HepG2 (cell line): ENCODE measurements at regions not wholly inside any gene's neighbourhood (a gene's known extent, or its start where the extent isn't known, plus 50 kb on each side); places are given as distances from the start of the nearest gene placed in this dataset.

Source experiments
- ATAC-seq: fragments of 200-7000 bp; cut with Tn5 transposase; 3 replicates; pipeline ENCODE4 v1.9.1; 2020; ENCODE audit warnings: mild to moderate bottlenecking, moderate library complexity
- BruUV-seq: library from RNA; stranded (reverse); fragments of 400-500 nt; replicated peaks from 2 replicates; lab custom pipeline; 2021; lab: Mats Ljungman, UMichigan
- CTCF ChIA-PET: fragments of 300-600 bp; formaldehyde crosslinking; extraction: SDS; loops from one replicate; lab custom pipeline; 2021; ENCODE audit warnings: low total read pairs, inconsistent platforms, low intra/inter-chr PET ratio; lab: Yijun Ruan, JAX
- POLR2A ChIA-PET: fragments of 350-600 bp; sonication (Branson Sonifier 250); formaldehyde crosslinking; loops from one replicate; lab custom pipeline; 2020; ENCODE audit warnings: antibody characterized with exemption, inconsistent platforms; lab: Yijun Ruan, JAX
- DNase-seq: peaks from one replicate; pipeline ENCODE4 v3.0.0-alpha.2; 2015; ENCODE audit warnings: low spot score
- FAIRE-seq: peaks from 3 replicates; lab custom pipeline; 2011; peaks lifted over from hg19 to GRCh38; lab: Jason Lieb, UNC
- H2AFZ ChIP-seq: one replicate; pipeline ENCODE4 v1.6.1; 2011; ENCODE audit warnings: low read length, inconsistent platforms
- H3K27ac ChIP-seq: fragments of 300-600 bp; 3 replicates; pipeline ENCODE4 v1.8.0; 2011; ENCODE audit warnings: mixed run types, mild to moderate bottlenecking, mixed read lengths, low read length, inconsistent platforms; ENCODE audit not compliant: insufficient read depth; ENCODE audit errors: extremely low read length
- H3K27me3 ChIP-seq, 2 experiments: fragments of 200-600 bp in 1 of 2; 2 replicates in 1 of 2; 3 replicates in 1 of 2; pipeline versions ENCODE4 v1.6.0 to v1.8.0; 2011; ENCODE audit warnings: low read length in 2 of 2, mild to moderate bottlenecking in 2 of 2, moderate library complexity in 2 of 2, inconsistent platforms in 1 of 2; ENCODE audit not compliant: insufficient read depth in 2 of 2, control insufficient read depth in 1 of 2
- H3K36me3 ChIP-seq, 2 experiments: fragments of 200-600 bp in 1 of 2; replicated peaks in 1 of 2; 2 replicates in 1 of 2; 3 replicates in 1 of 2; pipeline versions ENCODE4 v1.5.1 to v1.8.0; 2011; ENCODE audit warnings: low read length in 2 of 2, inconsistent platforms in 1 of 2; ENCODE audit not compliant: insufficient read depth in 2 of 2, control insufficient read depth in 1 of 2
- H3K4me1 ChIP-seq: 2 replicates; pipeline ENCODE4 v1.5.1; 2012; ENCODE audit warnings: low read length, inconsistent platforms; ENCODE audit not compliant: insufficient read depth
- H3K4me2 ChIP-seq: 2 replicates; pipeline ENCODE4 v1.6.0; 2011; ENCODE audit warnings: low read depth, low read length, inconsistent platforms
- H3K4me3 ChIP-seq, 3 experiments: fragments of 200-600 bp in 1 of 3; sonication (generic), shearing (Covaris generic) in 1 of 3; replicated peaks in 1 of 3; 2 replicates each; pipeline ENCODE4 v1.5.1; 2011 to 2016; ENCODE audit warnings: low read length in 3 of 3, inconsistent platforms in 2 of 3, low read depth in 2 of 3, mild to moderate bottlenecking in 2 of 3, control low read depth in 1 of 3, mixed read lengths in 1 of 3; ENCODE audit not compliant: insufficient read depth in 1 of 3
- H3K79me2 ChIP-seq: one replicate; pipeline ENCODE4 v1.6.1; 2011; ENCODE audit warnings: low read length, inconsistent platforms; ENCODE audit not compliant: insufficient read depth
- H3K9ac ChIP-seq: 2 replicates; pipeline ENCODE4 v1.6.0; 2011; ENCODE audit warnings: mild to moderate bottlenecking, low read depth, low read length, inconsistent platforms; ENCODE audit not compliant: insufficient read depth
- H3K9me3 ChIP-seq: 2 replicates; pipeline ENCODE4 v1.5.1; 2012; ENCODE audit warnings: mild to moderate bottlenecking, low read length
- H4K20me1 ChIP-seq: 2 replicates; pipeline ENCODE4 v1.6.0; 2011; ENCODE audit warnings: inconsistent platforms, mild to moderate bottlenecking, low read length, moderate library complexity; ENCODE audit not compliant: insufficient read depth
- BHLHE40 ChIP-seq: IDR thresholded peaks from 2 replicates; pipeline ENCODE4 v1.6.1; 2011; ENCODE audit warnings: low read length, improper control_type of control experiment
- E2F5 ChIP-seq: sonication (generic); formaldehyde crosslinking; conservative IDR thresholded peaks from 2 replicates; pipeline ENCODE4 v1.4.0; 2020; ENCODE audit warnings: missing genetic modification reagents
- GATAD2A ChIP-seq: IDR thresholded peaks from 2 replicates; pipeline ENCODE4 v1.6.1; 2016
- HIVEP1 ChIP-seq: sonication (generic); formaldehyde crosslinking; IDR thresholded peaks from 2 replicates; pipeline ENCODE4 v1.4.0; 2020; ENCODE audit warnings: mild to moderate bottlenecking, missing genetic modification reagents
- HNF4A ChIP-seq: sonication (generic); formaldehyde crosslinking; IDR thresholded peaks from 2 replicates; pipeline ENCODE4 v1.4.0; 2020; ENCODE audit warnings: missing genetic modification reagents
- JUND ChIP-seq: sonication (generic); formaldehyde crosslinking; IDR thresholded peaks from 2 replicates; pipeline ENCODE4 v1.8.0; 2022; ENCODE audit warnings: mild to moderate bottlenecking, missing genetic modification reagents
- KLF13 ChIP-seq: sonication (generic); formaldehyde crosslinking; IDR thresholded peaks from 2 replicates; pipeline ENCODE4 v1.4.0; 2020; ENCODE audit warnings: mild to moderate bottlenecking, missing genetic modification reagents
- MAF1 ChIP-seq: sonication (generic); formaldehyde crosslinking; IDR thresholded peaks from 2 replicates; pipeline ENCODE4 v1.5.0; 2020; ENCODE audit warnings: missing genetic modification reagents, borderline replicate concordance
- SMARCE1 ChIP-seq: fragments of 450-650 bp; IDR thresholded peaks from 2 replicates; pipeline ENCODE4 v1.6.1; 2017; ENCODE audit warnings: borderline replicate concordance
- SRY ChIP-seq: sonication (generic); formaldehyde crosslinking; IDR thresholded peaks from 2 replicates; pipeline ENCODE4 v1.8.0; 2022; ENCODE audit warnings: mild to moderate bottlenecking, missing genetic modification reagents
- ZBTB3 ChIP-seq: sonication (generic); formaldehyde crosslinking; IDR thresholded peaks from 2 replicates; pipeline ENCODE4 v1.4.0; 2020; ENCODE audit warnings: low read depth, mild to moderate bottlenecking, moderate library complexity, missing genetic modification reagents, borderline replicate concordance
- ZBTB38 ChIP-seq: sonication (generic); formaldehyde crosslinking; IDR thresholded peaks from 2 replicates; pipeline ENCODE4 v1.5.1; 2020; ENCODE audit warnings: mild to moderate bottlenecking, missing genetic modification reagents
- ZNF781 ChIP-seq: sonication (generic); formaldehyde crosslinking; IDR thresholded peaks from 2 replicates; pipeline ENCODE4 v1.5.1; 2020; ENCODE audit warnings: borderline replicate concordance, mild to moderate bottlenecking, missing genetic modification reagents; ENCODE audit errors: not compliant biosample characterization
- WGBS: methylation state at CpG from one replicate; pipeline ENCODE4 v1.1.6; 2017; ENCODE audit warnings: low lambda C conversion rate; 5-methylcytosine and 5-hydroxymethylcytosine counted together
- in situ Hi-C: cut with HindIII; loops from 2 replicates; pipeline ENCODE4 v1.10.0; 2017; ENCODE audit warnings: low pct_unique_long_range_greater_than_20kb; ENCODE audit not compliant: extremely low pct_ligation_motif_present
- intact Hi-C: fragments of 100-400 bp; cut with micrococcal nuclease; formaldehyde crosslinking; loops from one replicate; pipeline ENCODE4 v1.10.0; 2022; ENCODE audit not compliant: unreplicated experiment
- TF ChIP-seq, protein P1 (sequence below): IDR thresholded peaks from 2 replicates; pipeline ENCODE4 v1.6.1; 2016; ENCODE audit warnings: missing biosample characterization, missing genetic modification reagents, low read depth
- TF ChIP-seq, protein P2 (sequence below): IDR thresholded peaks from 2 replicates; pipeline ENCODE4 v1.6.1; 2016; ENCODE audit warnings: mild to moderate bottlenecking
- TF ChIP-seq, protein P3 (sequence below): sonication (generic); formaldehyde crosslinking; IDR thresholded peaks from 2 replicates; pipeline ENCODE4 v1.4.0; 2020; ENCODE audit warnings: missing genetic modification reagents

- TF ChIP-seq E2F5 (CRISPR knock-in tag) (no peak), JUND (CRISPR knock-in tag) (no peak), HIVEP1 (CRISPR knock-in tag) (no peak), ZBTB38 (no peak), SRY (CRISPR knock-in tag) (no peak)
- TF ChIP-seq, protein P1, sequence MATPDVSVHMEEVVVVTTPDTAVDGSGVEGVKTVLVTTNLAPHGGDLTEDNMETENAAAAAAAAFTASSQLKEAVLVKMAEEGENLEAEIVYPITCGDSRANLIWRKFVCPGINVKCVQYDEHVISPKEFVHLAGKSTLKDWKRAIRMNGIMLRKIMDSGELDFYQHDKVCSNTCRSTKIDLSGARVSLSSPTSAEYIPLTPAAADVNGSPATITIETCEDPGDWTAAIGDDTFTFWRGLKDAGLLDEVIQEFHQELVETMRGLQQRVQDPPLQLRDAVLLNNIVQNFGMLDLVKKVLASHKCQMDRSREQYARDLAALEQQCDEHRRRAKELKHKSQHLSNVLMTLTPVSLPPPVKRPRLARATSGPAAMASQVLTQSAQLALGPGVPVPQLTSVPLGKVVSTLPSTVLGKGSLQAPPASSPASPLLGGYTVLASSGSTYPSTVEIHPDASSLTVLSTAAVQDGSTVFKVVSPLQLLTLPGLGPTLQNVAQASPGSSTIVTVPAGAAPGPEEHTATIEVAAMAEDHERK: no peak
Observed at GRCh38 chr12:42769455-42769854, 179.9 kb upstream of the PRICKLE1 start (continued).

DNA sequence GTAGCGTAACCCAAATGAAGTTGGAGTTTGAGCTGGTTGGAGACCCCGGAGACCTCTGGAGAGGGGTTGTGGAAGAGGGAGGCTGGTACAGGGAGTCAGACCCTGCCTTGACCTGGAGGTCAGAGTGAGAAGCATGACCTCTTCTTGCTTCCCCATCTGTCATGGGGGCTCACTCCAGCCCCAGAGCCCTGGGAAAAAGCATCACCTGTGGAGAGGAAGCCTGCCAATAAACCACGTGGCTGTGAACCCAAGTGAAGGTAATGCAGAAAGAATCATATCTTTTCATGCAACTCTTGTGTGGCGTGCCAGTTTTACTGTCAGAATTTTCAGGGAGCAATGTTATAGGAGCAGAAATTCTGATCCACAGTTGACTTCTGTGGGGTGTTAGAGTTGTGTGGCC, 178.5 kb upstream of the PRICKLE1 start:
- intact Hi-C loops: no loop called here
- TF ChIP-seq, protein P2, sequence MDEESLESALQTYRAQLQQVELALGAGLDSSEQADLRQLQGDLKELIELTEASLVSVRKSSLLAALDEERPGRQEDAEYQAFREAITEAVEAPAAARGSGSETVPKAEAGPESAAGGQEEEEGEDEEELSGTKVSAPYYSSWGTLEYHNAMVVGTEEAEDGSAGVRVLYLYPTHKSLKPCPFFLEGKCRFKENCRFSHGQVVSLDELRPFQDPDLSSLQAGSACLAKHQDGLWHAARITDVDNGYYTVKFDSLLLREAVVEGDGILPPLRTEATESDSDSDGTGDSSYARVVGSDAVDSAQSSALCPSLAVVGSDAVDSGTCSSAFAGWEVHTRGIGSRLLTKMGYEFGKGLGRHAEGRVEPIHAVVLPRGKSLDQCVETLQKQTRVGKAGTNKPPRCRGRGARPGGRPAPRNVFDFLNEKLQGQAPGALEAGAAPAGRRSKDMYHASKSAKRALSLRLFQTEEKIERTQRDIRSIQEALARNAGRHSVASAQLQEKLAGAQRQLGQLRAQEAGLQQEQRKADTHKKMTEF (CRISPR knock-in tag): no peak
- TF ChIP-seq SMARCE1 (no peak), KLF13 (no peak), HNF4A (CRISPR knock-in tag) (no peak), ZNF781 (no peak), GATAD2A (CRISPR knock-in tag) (no peak), MAF1 (CRISPR knock-in tag) (no peak), ZBTB3 (CRISPR knock-in tag) (no peak), BHLHE40 (no peak)
- TF ChIP-seq, protein P3, sequence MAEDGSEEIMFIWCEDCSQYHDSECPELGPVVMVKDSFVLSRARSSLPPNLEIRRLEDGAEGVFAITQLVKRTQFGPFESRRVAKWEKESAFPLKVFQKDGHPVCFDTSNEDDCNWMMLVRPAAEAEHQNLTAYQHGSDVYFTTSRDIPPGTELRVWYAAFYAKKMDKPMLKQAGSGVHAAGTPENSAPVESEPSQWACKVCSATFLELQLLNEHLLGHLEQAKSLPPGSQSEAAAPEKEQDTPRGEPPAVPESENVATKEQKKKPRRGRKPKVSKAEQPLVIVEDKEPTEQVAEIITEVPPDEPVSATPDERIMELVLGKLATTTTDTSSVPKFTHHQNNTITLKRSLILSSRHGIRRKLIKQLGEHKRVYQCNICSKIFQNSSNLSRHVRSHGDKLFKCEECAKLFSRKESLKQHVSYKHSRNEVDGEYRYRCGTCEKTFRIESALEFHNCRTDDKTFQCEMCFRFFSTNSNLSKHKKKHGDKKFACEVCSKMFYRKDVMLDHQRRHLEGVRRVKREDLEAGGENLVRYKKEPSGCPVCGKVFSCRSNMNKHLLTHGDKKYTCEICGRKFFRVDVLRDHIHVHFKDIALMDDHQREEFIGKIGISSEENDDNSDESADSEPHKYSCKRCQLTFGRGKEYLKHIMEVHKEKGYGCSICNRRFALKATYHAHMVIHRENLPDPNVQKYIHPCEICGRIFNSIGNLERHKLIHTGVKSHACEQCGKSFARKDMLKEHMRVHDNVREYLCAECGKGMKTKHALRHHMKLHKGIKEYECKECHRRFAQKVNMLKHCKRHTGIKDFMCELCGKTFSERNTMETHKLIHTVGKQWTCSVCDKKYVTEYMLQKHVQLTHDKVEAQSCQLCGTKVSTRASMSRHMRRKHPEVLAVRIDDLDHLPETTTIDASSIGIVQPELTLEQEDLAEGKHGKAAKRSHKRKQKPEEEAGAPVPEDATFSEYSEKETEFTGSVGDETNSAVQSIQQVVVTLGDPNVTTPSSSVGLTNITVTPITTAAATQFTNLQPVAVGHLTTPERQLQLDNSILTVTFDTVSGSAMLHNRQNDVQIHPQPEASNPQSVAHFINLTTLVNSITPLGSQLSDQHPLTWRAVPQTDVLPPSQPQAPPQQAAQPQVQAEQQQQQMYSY (CRISPR knock-in tag): no peak

More for the DNA sequence above, 178.5 kb upstream of the PRICKLE1 start:
- 7% methylated on average over 4 of the region's 4 CpGs for WGBS
- Histone ChIP-seq H3K27ac (no peak overlapping the region), H3K9me3 (no peaks in the 10 kb centered on the region), H3K79me2 (no peaks in the 10 kb centered on the region), H3K4me2 (no peak overlapping the region), H2AFZ (no peak overlapping the region), H3K4me1 (no peaks in the 10 kb centered on the region), H4K20me1 (no peaks in the 10 kb centered on the region), H3K36me3 (no peaks in the 10 kb centered on the region), H3K9ac (no peak overlapping the region), H3K27me3 (no peaks in the 10 kb centered on the region; a peak in 1 of 5 replicates), H3K4me3 (no peak overlapping the region)
- DNase-seq (no peak), ATAC-seq (no peak), FAIRE-seq (no peak)
- ChIA-PET CTCF (no interaction called here), POLR2A (no interaction called here)
- in situ Hi-C loops: no loop called here
- BruUV-seq: no TSS peak
